Mammary epithelial cell (primary cell): ENCODE measurements at regions not wholly inside any gene's neighbourhood (a gene's known extent, or its start where the extent isn't known, plus 50 kb on each side); places are given as distances from the start of the nearest gene placed in this dataset.
"Not testable (repeated sequence)": the region's sequence is repeated elsewhere in the genome, so short reads cannot be mapped to it uniquely, and the experiment has no call there.

Source experiments
- EZH2 ChIP-seq: IDR thresholded peaks from 2 replicates; pipeline ENCODE4 v1.6.1; 2012; ENCODE audit warnings: low read length, inconsistent platforms, borderline replicate concordance
- TF ChIP-seq, protein P1 (sequence below), 2 donors: IDR thresholded peaks in 1 of 2; conservative IDR thresholded peaks in 1 of 2; 2 replicates each; pipeline ENCODE4 v1.5.1; 2011 to 2012; ENCODE audit warnings: inconsistent platforms in 2 of 2, low read length in 2 of 2, mild to moderate bottlenecking in 2 of 2, control low read depth in 1 of 2, low read depth in 1 of 2; ENCODE audit not compliant: insufficient read depth in 1 of 2; ENCODE audit errors: extremely low read depth in 1 of 2

GRCh38 chr5:20732223-20732622 is 744.2 kb upstream of the CDH18 start:
- TF ChIP-seq, protein P1, sequence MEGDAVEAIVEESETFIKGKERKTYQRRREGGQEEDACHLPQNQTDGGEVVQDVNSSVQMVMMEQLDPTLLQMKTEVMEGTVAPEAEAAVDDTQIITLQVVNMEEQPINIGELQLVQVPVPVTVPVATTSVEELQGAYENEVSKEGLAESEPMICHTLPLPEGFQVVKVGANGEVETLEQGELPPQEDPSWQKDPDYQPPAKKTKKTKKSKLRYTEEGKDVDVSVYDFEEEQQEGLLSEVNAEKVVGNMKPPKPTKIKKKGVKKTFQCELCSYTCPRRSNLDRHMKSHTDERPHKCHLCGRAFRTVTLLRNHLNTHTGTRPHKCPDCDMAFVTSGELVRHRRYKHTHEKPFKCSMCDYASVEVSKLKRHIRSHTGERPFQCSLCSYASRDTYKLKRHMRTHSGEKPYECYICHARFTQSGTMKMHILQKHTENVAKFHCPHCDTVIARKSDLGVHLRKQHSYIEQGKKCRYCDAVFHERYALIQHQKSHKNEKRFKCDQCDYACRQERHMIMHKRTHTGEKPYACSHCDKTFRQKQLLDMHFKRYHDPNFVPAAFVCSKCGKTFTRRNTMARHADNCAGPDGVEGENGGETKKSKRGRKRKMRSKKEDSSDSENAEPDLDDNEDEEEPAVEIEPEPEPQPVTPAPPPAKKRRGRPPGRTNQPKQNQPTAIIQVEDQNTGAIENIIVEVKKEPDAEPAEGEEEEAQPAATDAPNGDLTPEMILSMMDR (conservative IDR thresholded peaks at IDR 0.05 in 1 of 2, IDR thresholded peaks at IDR 0.05 in 1 of 2; ENCODE audit: extremely low read depth in 1 of 2, insufficient read depth in 1 of 2, low read depth in 1 of 2, low read length in 2 of 2) = not testable (repeated sequence)
- not testable (repeated sequence) for TF ChIP-seq EZH2
